Stimulated activated CD8-positive, alpha-beta memory T cell treated with anti-CD3 and anti-CD28 coated beads, Interleukin-2, amount 100 ng/mL, for 48 hours (primary cell): ENCODE measurements at regions not wholly inside any gene's neighbourhood (a gene's known extent, or its start where the extent isn't known, plus 50 kb on each side); places are given as distances from the start of the nearest gene placed in this dataset.

ENCODE experiments used
- DNase-seq, 2 donors: peaks; one replicate each; pipeline ENCODE4 v3.0.0-alpha.2; 2020; ENCODE audit warnings: low read depth in 2 of 2

GRCh38 chr5:158553962-158554336 is 545.8 kb downstream of the EBF1 start:
- no peak for DNase-seq

- no peak for DNase-seq
Observed at GRCh38 chr5:158553195-158553961, 546.3 kb downstream of the EBF1 start.

GRCh38 chr5:158552241-158552640 is 547.5 kb downstream of the EBF1 start:
- DNase-seq, result no peak

- no peak for DNase-seq
Observed at GRCh38 chr5:158549311-158549710, 550.4 kb downstream of the EBF1 start.

- DNase-seq, result no peak
Observed at GRCh38 chr5:158546748-158547147, 553.0 kb downstream of the EBF1 start.

- no peak for DNase-seq
Observed at GRCh38 chr5:158545949-158546530, 553.7 kb downstream of the EBF1 start.

- no peak for DNase-seq
Observed at GRCh38 chr5:158544388-158545339, 555.1 kb downstream of the EBF1 start.

- no peak for DNase-seq
Observed at GRCh38 chr5:158543539-158544387, 556.0 kb downstream of the EBF1 start.

- no peak for DNase-seq
Observed at GRCh38 chr5:158541536-158542297, 558.0 kb downstream of the EBF1 start.

- DNase-seq, result no peak
Observed at GRCh38 chr5:158538506-158539074, 561.1 kb downstream of the EBF1 start.

- no peak for DNase-seq
Observed at GRCh38 chr5:158537366-158537765, 562.4 kb downstream of the EBF1 start.

GRCh38 chr5:158534203-158534602 is 565.5 kb downstream of the EBF1 start:
- DNase-seq, result no peak

GRCh38 chr5:158532739-158533138 is 567.0 kb downstream of the EBF1 start:
- no peak for DNase-seq

GRCh38 chr5:158531860-158532259 is 567.9 kb downstream of the EBF1 start:
- DNase-seq, result no peak

GRCh38 chr5:158530115-158530514 is 569.6 kb downstream of the EBF1 start:
- no peak for DNase-seq

- DNase-seq, result no peak
Observed at GRCh38 chr5:158529454-158529853, 570.3 kb downstream of the EBF1 start.

GRCh38 chr5:158525663-158526062 is 574.1 kb downstream of the EBF1 start:
- DNase-seq, result no peak

GRCh38 chr5:158524070-158524469 is 575.6 kb downstream of the EBF1 start:
- no peak for DNase-seq

GRCh38 chr5:158522776-158523175 is 576.9 kb downstream of the EBF1 start:
- DNase-seq, result no peak

GRCh38 chr5:158521995-158522394 is 577.7 kb downstream of the EBF1 start:
- DNase-seq, result no peak
